GM19467 (cell line): ENCODE measurements at regions not wholly inside any gene's neighbourhood (a gene's known extent, or its start where the extent isn't known, plus 50 kb on each side); places are given as distances from the start of the nearest gene placed in this dataset.

ENCODE experiments used
- ATAC-seq: cut with Tn5 transposase; IDR thresholded peaks from one replicate; pipeline ENCODE4 v1.9.1; 2021; ENCODE audit warnings: mild to moderate bottlenecking, moderate library complexity; ENCODE audit not compliant: unreplicated experiment

- no peak for ATAC-seq
These were observed 139.0 kb upstream of the ZFHX3 start for GRCh38 chr16:73186752-73187601.

DNA sequence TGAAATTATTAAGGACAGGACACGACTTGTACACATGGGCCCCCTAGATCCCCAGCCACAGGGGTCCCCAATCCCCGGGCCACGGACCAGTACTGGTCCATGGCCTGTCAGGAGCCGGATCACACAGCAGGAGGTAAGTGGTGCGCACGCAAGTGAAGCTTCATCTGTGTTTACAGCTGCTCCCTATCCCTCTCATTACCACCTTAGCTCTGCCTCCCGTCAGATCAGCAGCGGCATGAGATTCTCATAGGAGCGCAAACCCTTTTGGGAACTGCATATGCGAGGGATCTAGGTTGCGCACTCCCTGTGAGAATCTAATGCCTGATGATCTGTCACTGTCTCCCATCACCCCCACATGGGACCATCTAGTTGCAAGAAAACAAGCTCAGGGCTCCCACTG lies 137.8 kb upstream of the ZFHX3 start:
- ATAC-seq, result no peak

- no peak for ATAC-seq
These were observed 135.7 kb upstream of the ZFHX3 start for GRCh38 chr16:73183611-73184092.

DNA sequence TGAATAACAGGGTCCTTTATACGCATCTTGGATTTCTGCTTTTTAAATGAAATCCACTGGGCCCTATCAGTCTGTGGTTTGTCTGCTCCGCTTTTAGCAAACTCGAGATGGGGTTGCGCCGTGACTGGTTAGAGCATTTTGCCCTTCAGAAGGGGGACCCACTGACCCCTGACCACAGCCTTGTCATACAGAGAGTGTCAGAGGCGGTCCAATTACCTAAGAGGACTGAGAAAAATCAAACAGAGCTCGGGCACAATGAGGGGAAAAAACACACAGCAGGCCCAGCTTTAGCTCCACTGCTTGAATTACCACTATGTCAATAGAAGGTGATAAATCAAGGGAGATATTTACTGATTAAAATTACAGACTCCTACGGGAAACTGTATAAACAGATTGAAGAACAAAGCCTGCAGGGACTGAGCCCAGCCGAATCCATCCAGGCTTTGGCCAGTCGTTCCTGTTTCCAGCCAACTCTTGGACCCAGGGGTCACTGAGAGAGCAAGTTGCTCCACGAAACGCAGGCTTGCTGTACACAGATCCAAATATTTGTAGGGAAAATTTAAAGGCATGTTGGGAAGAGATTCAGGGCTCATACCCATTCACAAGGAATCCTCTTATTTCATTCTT lies 131.9 kb upstream of the ZFHX3 start:
- no peak for ATAC-seq

- no peak for ATAC-seq
These were observed 129.9 kb upstream of the ZFHX3 start for GRCh38 chr16:73177729-73178295.

DNA sequence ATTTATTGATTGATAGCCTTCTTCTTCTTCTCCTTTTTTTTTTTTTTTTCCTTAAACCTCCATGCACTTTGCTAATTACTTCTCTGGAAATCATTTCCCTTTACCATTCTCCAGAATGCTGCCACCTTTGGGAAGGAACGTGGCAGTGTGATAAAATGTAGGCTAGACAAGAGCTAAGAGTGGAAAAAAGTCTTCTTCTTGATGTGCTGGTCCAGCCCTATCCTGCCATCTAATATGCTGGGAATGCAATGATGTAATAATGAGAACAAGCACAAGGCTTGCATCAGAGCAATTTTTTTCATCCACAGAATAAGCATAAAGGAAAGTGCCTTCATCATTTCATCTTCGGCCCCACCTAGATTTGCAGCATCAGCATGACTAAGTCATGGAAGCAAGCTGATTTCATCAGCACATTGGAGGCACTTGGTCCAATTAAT lies 128.7 kb upstream of the ZFHX3 start:
- ATAC-seq, result no peak

DNA sequence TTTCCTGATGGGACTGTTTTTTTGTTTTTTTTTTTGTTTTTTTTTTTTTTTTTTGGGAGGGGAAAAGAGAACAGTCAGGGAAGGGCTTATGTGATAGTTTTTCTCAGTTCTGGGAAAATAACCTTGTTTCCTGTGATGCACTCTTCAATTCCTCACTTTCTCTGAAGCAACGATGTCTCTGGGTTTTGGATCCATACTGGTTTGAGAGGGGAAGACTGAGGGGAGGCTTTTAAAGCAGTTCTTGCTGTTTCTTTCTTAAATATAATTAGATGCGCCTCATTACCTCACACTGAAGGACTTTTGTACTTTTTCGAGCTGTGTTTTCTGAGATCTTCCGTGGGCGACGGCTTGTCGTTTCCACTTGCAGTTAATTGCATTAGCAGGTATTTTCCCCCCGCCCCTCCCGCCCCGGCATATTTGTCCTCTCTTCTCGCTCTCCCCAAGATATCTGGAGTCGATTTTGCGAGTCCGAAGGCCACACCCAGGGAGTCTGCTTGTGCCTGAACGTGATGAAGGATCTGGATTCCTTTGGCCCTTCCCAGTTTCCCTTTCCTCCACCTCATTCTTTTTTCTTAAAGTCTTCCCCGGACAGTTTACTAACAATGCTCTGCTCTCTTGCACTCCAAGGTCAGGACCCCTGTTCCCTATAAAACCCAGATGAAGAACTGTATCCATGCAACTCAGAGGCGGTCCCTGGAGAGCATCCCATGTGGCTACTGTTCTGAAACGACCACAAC lies 125.2 kb upstream of the ZFHX3 start:
- no peak for ATAC-seq

DNA sequence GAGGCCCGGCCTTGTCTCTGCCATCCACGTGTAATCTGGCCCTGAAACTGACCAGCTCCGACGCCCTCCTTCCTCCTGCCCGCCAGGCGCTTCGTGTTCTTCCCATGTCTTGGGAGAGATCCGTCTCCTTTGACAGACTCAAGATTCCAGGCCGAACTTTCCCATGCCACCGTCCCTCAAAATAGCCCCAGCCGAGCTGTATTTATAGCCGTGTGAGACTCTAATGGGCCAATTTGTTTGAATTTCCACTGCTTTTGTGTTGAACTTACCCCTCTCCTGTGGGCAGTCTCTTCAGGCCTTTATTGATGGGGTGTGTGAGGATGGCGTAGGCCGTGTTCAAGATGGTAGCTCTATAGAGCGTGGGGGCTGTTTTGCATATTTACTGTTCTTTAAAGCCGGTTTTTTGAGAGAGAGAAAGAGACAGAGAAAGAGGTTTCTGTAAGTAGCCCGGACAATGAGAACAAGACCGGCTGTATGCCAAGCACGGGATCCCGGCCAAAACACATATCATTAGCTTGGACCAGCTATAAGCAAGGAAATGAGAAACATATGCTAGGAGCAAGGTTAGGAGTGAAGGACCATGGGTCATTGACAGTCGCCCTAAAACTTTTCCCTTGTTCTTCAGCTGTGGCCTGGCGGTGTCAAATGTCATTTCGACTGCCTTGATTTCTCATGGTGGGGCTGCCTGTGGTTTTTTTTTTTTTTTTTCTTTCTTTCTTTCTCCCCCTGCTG lies 124.5 kb upstream of the ZFHX3 start:
- ATAC-seq, result no peak

GRCh38 chr16:73171901-73172240 lies 123.9 kb upstream of the ZFHX3 start:
- ATAC-seq, result no peak

- no peak for ATAC-seq
These were observed 123.5 kb upstream of the ZFHX3 start for GRCh38 chr16:73171380-73171779.

GRCh38 chr16:73170612-73171038 lies 122.7 kb upstream of the ZFHX3 start:
- no peak for ATAC-seq

DNA sequence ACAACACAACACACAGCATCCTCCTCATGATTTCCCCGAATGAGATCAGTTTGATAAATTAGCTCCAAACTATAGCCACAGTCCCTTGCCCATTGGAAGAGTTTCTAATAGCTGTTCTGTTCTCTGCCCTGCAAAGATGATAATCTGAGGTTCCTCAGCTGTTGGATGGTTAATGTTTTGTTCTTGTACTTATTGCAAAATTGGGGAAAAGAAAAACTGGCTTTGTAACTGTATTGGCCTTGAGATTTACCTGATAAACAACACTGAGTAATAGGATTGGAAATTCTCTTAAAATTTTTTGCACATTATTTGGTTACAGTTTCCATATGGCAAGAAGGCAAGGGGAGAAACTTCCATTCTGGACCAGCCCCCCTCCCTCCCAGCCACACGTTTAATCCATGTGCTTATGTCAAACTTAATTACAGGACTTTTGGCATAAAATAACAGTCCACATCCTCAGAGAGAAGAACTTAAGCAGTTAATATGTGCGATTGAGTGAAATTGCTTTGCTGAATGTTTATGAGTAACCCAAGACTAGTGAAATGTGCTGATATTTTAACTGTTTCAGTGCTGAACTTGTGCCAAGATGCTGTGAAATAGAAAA lies 119.1 kb upstream of the ZFHX3 start:
- no peak for ATAC-seq

- ATAC-seq, result no peak
These were observed 118.5 kb upstream of the ZFHX3 start for GRCh38 chr16:73166441-73166851.

DNA sequence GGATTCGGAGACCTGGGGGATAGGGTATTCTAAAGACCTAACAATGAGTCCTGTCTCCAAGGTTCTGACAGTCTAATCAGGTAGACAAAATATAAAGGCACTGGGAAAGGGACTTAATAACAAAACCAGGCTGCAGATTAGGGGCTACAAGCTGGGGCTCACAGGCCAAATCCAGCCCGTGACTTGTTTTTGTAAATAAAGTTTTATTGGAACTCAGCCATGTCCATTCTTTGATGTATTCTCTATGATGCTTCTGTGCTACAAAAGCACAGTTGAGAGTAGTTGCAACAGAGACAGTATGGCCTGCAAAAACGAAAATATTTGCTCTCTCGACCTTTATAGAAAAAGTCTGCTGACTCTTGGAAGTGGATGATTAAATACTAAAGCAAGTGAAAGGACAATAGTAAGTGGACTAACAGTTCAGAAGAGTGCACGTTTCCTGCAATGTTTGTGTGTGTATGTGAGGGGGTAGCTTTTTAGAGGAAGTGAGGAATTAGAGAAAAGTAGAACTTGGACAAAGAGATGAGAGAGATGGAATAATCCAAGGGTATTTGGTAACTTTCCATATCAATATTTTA lies 115.4 kb upstream of the ZFHX3 start:
- ATAC-seq, result no peak

- ATAC-seq, result no peak
These were observed 114.0 kb upstream of the ZFHX3 start for GRCh38 chr16:73161977-73162376.

DNA sequence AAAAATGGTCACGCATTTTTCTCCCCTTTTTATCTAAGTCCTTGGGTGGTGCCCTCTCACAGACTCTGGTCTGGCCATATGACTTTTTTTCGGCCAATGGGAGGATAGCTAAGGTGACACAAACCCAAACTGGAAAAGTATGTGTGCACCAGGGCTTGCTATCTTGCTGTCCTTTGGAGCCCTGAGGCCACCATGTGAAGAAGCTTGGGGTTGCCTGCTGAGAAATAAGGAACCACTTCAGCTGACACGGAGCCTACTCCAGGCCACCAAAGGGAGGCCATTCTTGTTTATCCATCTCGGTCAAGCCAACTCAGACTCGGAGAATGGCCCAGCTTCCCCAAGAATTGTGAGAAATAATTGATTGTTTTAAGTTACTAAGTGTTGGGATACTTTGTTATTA lies 111.4 kb upstream of the ZFHX3 start:
- no peak for ATAC-seq

DNA sequence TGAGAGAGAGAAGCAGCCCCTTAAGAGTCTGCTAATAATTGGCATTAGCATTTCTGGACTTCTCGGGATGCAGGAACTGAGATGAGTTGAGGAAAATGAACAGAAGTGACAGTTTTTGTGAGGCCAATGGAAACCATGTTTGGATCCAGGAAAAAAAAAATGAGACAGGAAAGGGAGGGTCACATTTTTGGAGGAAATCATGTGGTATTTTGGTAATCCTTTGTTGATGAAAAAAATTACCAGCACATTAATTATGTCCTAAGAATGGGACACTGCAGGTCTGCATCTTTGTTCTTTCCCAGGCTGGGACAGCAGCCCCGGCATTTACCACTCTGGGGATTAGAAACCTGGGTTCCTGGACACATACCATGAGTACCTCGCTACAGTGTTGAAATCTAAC lies 109.9 kb upstream of the ZFHX3 start:
- ATAC-seq, result no peak

DNA sequence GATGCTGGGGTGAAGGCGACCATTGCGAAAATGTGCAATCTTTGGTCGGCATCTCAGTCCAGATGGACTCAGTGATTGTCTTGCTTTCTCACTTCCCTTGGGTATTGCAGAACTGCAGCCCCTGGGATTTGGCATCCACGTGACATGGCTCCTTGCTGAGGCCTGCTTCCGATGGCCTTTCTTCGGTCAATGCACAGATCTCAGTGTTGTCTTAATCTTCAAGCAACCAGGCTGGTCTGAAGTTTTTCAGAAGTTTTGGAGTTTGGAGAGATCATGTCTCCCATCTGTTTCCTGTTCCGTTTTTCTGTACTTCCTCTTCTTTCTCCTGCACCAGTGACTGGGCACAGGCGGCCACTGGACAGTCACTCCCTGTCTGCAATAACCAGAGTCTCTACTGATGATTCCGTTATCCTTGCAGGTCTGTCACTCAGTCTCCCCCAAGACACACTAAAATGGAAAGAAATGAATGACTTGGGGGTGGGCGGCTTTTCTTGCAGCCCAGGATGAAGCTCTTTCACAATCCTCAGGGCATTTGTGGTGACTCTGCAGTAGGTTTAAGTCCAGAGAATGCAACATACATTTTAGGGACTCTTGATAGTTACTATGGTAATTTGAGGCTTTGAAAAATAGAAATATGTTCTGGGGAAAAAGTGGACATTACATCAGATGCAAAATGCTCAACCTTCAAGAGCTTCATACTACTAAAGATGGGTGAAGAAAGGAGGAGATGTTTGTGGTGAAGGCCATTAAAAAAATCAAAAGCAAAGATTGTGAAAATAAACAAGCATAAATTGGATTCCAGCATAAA lies 106.3 kb upstream of the ZFHX3 start:
- ATAC-seq, result no peak
